K562 (cell line): ENCODE measurements at regions not wholly inside any gene's neighbourhood (a gene's known extent, or its start where the extent isn't known, plus 50 kb on each side); places are given as distances from the start of the nearest gene placed in this dataset.
A peak's percentile ranks its signal among the peaks of the same experiment; 100 is the strongest.

ENCODE experiments used
- BCLAF1 ChIP-seq, 2 experiments: fragments of 450-650 bp in 1 of 2; IDR thresholded peaks; 2 replicates each; pipeline ENCODE4 v1.6.1; 2011 to 2017; ENCODE audit warnings: low read depth in 2 of 2, antibody characterized with exemption in 1 of 2, borderline replicate concordance in 1 of 2, low read length in 1 of 2, mild to moderate bottlenecking in 1 of 2, mixed read lengths in 1 of 2; ENCODE audit not compliant: control insufficient read depth in 1 of 2
- CTCF ChIP-seq, 3 experiments: IDR thresholded peaks in 2 of 3; conservative IDR thresholded peaks in 1 of 3; 2 replicates each; pipeline ENCODE4 v1.5.1; 2011 to 2012; ENCODE audit warnings: low read length in 3 of 3, mild to moderate bottlenecking in 3 of 3, control low read depth in 2 of 3, improper control_type of control experiment in 1 of 3, inconsistent platforms in 1 of 3, low read depth in 1 of 3, mixed read lengths in 1 of 3, moderate library complexity in 1 of 3; ENCODE audit not compliant: insufficient read depth in 2 of 3
- HNRNPLL ChIP-seq: fragments of 200-400 bp; formaldehyde crosslinking; IDR thresholded peaks from 2 replicates; pipeline ENCODE4 v1.6.1; 2017; ENCODE audit warnings: low read length, low read depth, mild to moderate bottlenecking; ENCODE audit not compliant: poor library complexity, severe bottlenecking
- L3MBTL2 ChIP-seq: fragments of 450-650 bp; IDR thresholded peaks from 2 replicates; pipeline ENCODE4 v1.6.1; 2016; ENCODE audit warnings: mild to moderate bottlenecking, moderate library complexity
- MAZ ChIP-seq, 2 experiments: fragments of 450-650 bp in 1 of 2; sonication (generic) in 1 of 2; formaldehyde crosslinking; IDR thresholded peaks in 1 of 2; conservative IDR thresholded peaks in 1 of 2; 2 replicates each; pipeline versions ENCODE4 v1.4.0 to v1.5.0; 2020; ENCODE audit warnings: mild to moderate bottlenecking in 1 of 2, missing genetic modification reagents in 1 of 2
- NCOA2 ChIP-seq, 2 experiments: fragments of 450-650 bp; IDR thresholded peaks; 2 replicates each; pipeline ENCODE4 v1.6.1; 2018; ENCODE audit warnings: mild to moderate bottlenecking in 2 of 2, moderate library complexity in 1 of 2; ENCODE audit not compliant: partially characterized antibody in 2 of 2
- NR2C2 ChIP-seq, 2 experiments: fragments of 200-800 bp in 1 of 2; sonication (Bioruptor generic) in 1 of 2; sonication (generic) in 1 of 2; formaldehyde crosslinking in 1 of 2; IDR thresholded peaks; 2 replicates each; pipeline versions ENCODE4 v1.6.1 to v1.8.0; 2016 to 2022; ENCODE audit warnings: mild to moderate bottlenecking in 1 of 2, missing compliant biosample characterization in 1 of 2, missing genetic modification characterization in 1 of 2, missing genetic modification reagents in 1 of 2
- PRDM10 ChIP-seq: fragments of 450-650 bp; IDR thresholded peaks from 2 replicates; pipeline ENCODE4 v1.6.1; 2018; ENCODE audit not compliant: partially characterized antibody
- RBM39 ChIP-seq: fragments of 200-400 bp; formaldehyde crosslinking; optimal IDR thresholded peaks from 2 replicates; pipeline ENCODE3; 2018; ENCODE audit warnings: low read depth, low read length
- SPI1 ChIP-seq: IDR thresholded peaks from 2 replicates; pipeline ENCODE4 v1.6.1; 2011; ENCODE audit warnings: low read depth, low read length, control low read depth, borderline replicate concordance
- ZNF224 ChIP-seq: sonication (generic); formaldehyde crosslinking; IDR thresholded peaks from 2 replicates; pipeline ENCODE4 v1.8.0; 2022; ENCODE audit warnings: mild to moderate bottlenecking, missing genetic modification reagents
- ZNF384 ChIP-seq: IDR thresholded peaks from 2 replicates; pipeline ENCODE4 v1.6.1; 2012; ENCODE audit warnings: low read depth, low read length, improper control_type of control experiment

GRCh38 chr6:41463062-41463930 is 82.9 kb upstream of the FOXP4 start:
- TF ChIP-seq HNRNPLL (no peak), MAZ (CRISPR knock-in tag; conservative IDR thresholded peaks at IDR 0.05 in 1 of 2, IDR thresholded peaks at IDR 0.05 in 1 of 2) (no peak), CTCF (IDR thresholded peaks at IDR 0.05 in 2 of 3, conservative IDR thresholded peaks at IDR 0.05 in 1 of 3; ENCODE audit: insufficient read depth in 2 of 3, low read depth in 1 of 3, low read length in 3 of 3) (peak; percentile 81 to 97 (median 90)), ZNF224 (CRISPR knock-in tag) (no peak), BCLAF1 (IDR thresholded peaks at IDR 0.05; ENCODE audit: borderline replicate concordance in 1 of 2, control insufficient read depth in 1 of 2, low read depth in 2 of 2, low read length in 1 of 2) (no peak), ZNF384 (no peak), SPI1 (no peak), NCOA2 (IDR thresholded peaks at IDR 0.05; ENCODE audit: partially characterized antibody in 2 of 2) (no peak), L3MBTL2 (no peak), PRDM10 (no peak), NR2C2 (CRISPR knock-in tag; IDR thresholded peaks at IDR 0.05) (no peak), NR2C2 (tag; IDR thresholded peaks at IDR 0.05) (no peak), RBM39 (no peak)
